Neural progenitor cell (in vitro differentiated cells): ENCODE measurements at regions not wholly inside any gene's neighbourhood (a gene's known extent, or its start where the extent isn't known, plus 50 kb on each side); places are given as distances from the start of the nearest gene placed in this dataset.

ENCODE experiments used
- DNase-seq: peaks from one replicate; pipeline ENCODE4 v3.0.0-alpha.2; 2016; ENCODE audit warnings: low spot score
- H2AFZ ChIP-seq: fragments of 200-600 bp; sonication (generic); replicated peaks from 2 replicates; pipeline ENCODE4 v1.6.1; 2016; ENCODE audit warnings: antibody characterized with exemption
- H3F3A ChIP-seq: fragments of 200-600 bp; sonication (generic); 2 replicates; pipeline ENCODE4 v1.6.1; 2016; ENCODE audit warnings: antibody characterized with exemption, low read depth
- H3K27ac ChIP-seq: fragments of 200-600 bp; sonication (generic); 2 replicates; pipeline ENCODE4 v1.5.1; 2016; ENCODE audit warnings: mild to moderate bottlenecking
- H3K27me3 ChIP-seq: fragments of 200-600 bp; sonication (generic); 2 replicates; pipeline ENCODE4 v1.6.1; 2016; ENCODE audit warnings: mild to moderate bottlenecking, moderate library complexity
- H3K36me3 ChIP-seq: fragments of 200-600 bp; sonication (generic); 2 replicates; pipeline ENCODE4 v1.5.1; 2016
- H3K4me1 ChIP-seq: fragments of 200-600 bp; sonication (generic); 2 replicates; pipeline ENCODE4 v1.6.1; 2016; ENCODE audit warnings: mixed run types
- H3K4me2 ChIP-seq: fragments of 200-600 bp; sonication (generic); 2 replicates; pipeline ENCODE4 v1.6.1; 2016
- H3K4me3 ChIP-seq: fragments of 200-600 bp; sonication (generic); 2 replicates; pipeline ENCODE4 v1.5.1; 2016
- H3K79me2 ChIP-seq: fragments of 200-600 bp; sonication (generic); 2 replicates; pipeline ENCODE4 v1.6.1; 2016; ENCODE audit warnings: low read depth
- H3K9ac ChIP-seq: fragments of 200-600 bp; sonication (generic); 2 replicates; pipeline ENCODE4 v1.6.1; 2016
- H3K9me3 ChIP-seq: fragments of 200-600 bp; sonication (generic); 2 replicates; pipeline ENCODE4 v1.5.1; 2016; ENCODE audit warnings: low read depth
- H4K20me1 ChIP-seq: fragments of 200-600 bp; sonication (generic); 2 replicates; pipeline ENCODE4 v1.6.1; 2016; ENCODE audit warnings: low read depth
- H3K27ac Mint-ChIP-seq: 3 replicates; pipeline ENCODE4 v1.8.0; 2021; ENCODE audit warnings: mixed read lengths
- H3K27me3 Mint-ChIP-seq: 2 replicates; pipeline ENCODE4 v1.8.0; 2022; ENCODE audit warnings: low read depth, mild to moderate bottlenecking, inconsistent platforms, moderate library complexity, mixed read lengths; ENCODE audit not compliant: insufficient read depth
- H3K36me3 Mint-ChIP-seq: 3 replicates; pipeline ENCODE4 v1.8.0; 2021; ENCODE audit warnings: mixed read lengths
- H3K4me1 Mint-ChIP-seq: 3 replicates; pipeline ENCODE4 v1.8.0; 2021; ENCODE audit warnings: mixed read lengths
- H3K4me3 Mint-ChIP-seq: 3 replicates; pipeline ENCODE4 v1.8.0; 2021; ENCODE audit warnings: mild to moderate bottlenecking, moderate library complexity, mixed read lengths
- H3K9me3 Mint-ChIP-seq: 3 replicates; pipeline ENCODE4 v1.8.0; 2020; ENCODE audit warnings: mixed read lengths
- CTCF ChIP-seq: fragments of 200-600 bp; sonication (generic); IDR thresholded peaks from 2 replicates; pipeline ENCODE4 v1.5.1; 2017; ENCODE audit warnings: antibody characterized with exemption, mild to moderate bottlenecking
- EZH2 ChIP-seq: fragments of 200-600 bp; sonication (generic); IDR thresholded peaks from 2 replicates; pipeline ENCODE4 v1.6.1; 2017; ENCODE audit warnings: antibody characterized with exemption, mild to moderate bottlenecking, moderate library complexity
- EZH2phosphoT487 ChIP-seq: fragments of 200-600 bp; sonication (generic); IDR thresholded peaks from 2 replicates; pipeline ENCODE4 v1.6.1; 2017; ENCODE audit warnings: antibody characterized with exemption

GRCh38 chr18:22320155-22320554, 97.6 kb downstream of the CTAGE1 start:
- H4K20me1 ChIP-seq: no peaks in the 10 kb centered on the region
- H3K9me3 Mint-ChIP-seq: no peaks in the 10 kb centered on the region
- H3K4me3 Mint-ChIP-seq: no peak overlapping the region
- no peaks in the 10 kb centered on the region for H3K9me3 ChIP-seq
- no peaks in the 10 kb centered on the region for H3K36me3 Mint-ChIP-seq
- TF ChIP-seq CTCF (no peak), EZH2phosphoT487 (peak; percentile 64)
- H3K36me3 ChIP-seq: no peaks in the 10 kb centered on the region
- H3K27me3 ChIP-seq: peaks cover 5% of the 10 kb centered on the region
- H3K27ac Mint-ChIP-seq: no peak overlapping the region
- H3K4me3 ChIP-seq: no peak overlapping the region
- H3K27me3 Mint-ChIP-seq: peaks cover 5% of the 10 kb centered on the region
- H3K27ac ChIP-seq: peak overlapping the region; percentile 38
- H3F3A ChIP-seq: peaks cover 26% of the 10 kb centered on the region
- H3K4me1 ChIP-seq: peaks cover 49% of the 10 kb centered on the region
- H3K79me2 ChIP-seq: no peaks in the 10 kb centered on the region
- H3K4me2 ChIP-seq: peak overlapping the region; percentile 63
- DNase-seq: peak; percentile 60
- H3K4me1 Mint-ChIP-seq: peaks cover 15% of the 10 kb centered on the region
- no peak overlapping the region for H2AFZ ChIP-seq
- H3K9ac ChIP-seq: no peak overlapping the region

- Mint-ChIP-seq H3K9me3 (no peaks in the 10 kb centered on the region), H3K36me3 (no peaks in the 10 kb centered on the region), H3K4me3 (no peak overlapping the region), H3K27me3 (peaks cover 5% of the 10 kb centered on the region), H3K27ac (no peak overlapping the region), H3K4me1 (peaks cover 11% of the 10 kb centered on the region)
- Histone ChIP-seq H3K4me2 (peak overlapping the region; percentile 63), H3K4me3 (no peak overlapping the region), H3K27ac (no peak overlapping the region), H3K27me3 (no peaks in the 10 kb centered on the region), H3K79me2 (no peaks in the 10 kb centered on the region), H3K4me1 (peaks cover 37% of the 10 kb centered on the region), H3K36me3 (no peaks in the 10 kb centered on the region), H3F3A (peaks cover 13% of the 10 kb centered on the region), H4K20me1 (no peaks in the 10 kb centered on the region), H3K9me3 (no peaks in the 10 kb centered on the region), H2AFZ (peak overlapping the region; percentile 5), H3K9ac (no peak overlapping the region)
- TF ChIP-seq EZH2phosphoT487 (no peak), CTCF (no peak), EZH2 (no peak)
- peak; percentile 30 for DNase-seq
These were observed 98.8 kb downstream of the CTAGE1 start for GRCh38 chr18:22318745-22319407.

- no peak for DNase-seq
- peaks cover 6% of the 10 kb centered on the region for H3K4me1 Mint-ChIP-seq
- Histone ChIP-seq H3K27me3 (peaks cover 9% of the 10 kb centered on the region), H3K9me3 (no peaks in the 10 kb centered on the region), H2AFZ (no peak overlapping the region), H3K27ac (no peak overlapping the region), H3K4me2 (no peak overlapping the region), H3K9ac (no peak overlapping the region), H3K79me2 (no peaks in the 10 kb centered on the region), H3K4me1 (peaks cover 13% of the 10 kb centered on the region), H4K20me1 (no peaks in the 10 kb centered on the region), H3K36me3 (no peaks in the 10 kb centered on the region), H3K4me3 (no peak overlapping the region), H3F3A (peaks cover 9% of the 10 kb centered on the region)
- H3K9me3 Mint-ChIP-seq: no peaks in the 10 kb centered on the region
- H3K36me3 Mint-ChIP-seq: no peaks in the 10 kb centered on the region
- no peak overlapping the region for H3K4me3 Mint-ChIP-seq
- peaks cover 5% of the 10 kb centered on the region for H3K27me3 Mint-ChIP-seq
- TF ChIP-seq EZH2 (no peak), EZH2phosphoT487 (no peak), CTCF (no peak)
- H3K27ac Mint-ChIP-seq: no peak overlapping the region
These were observed 103.3 kb downstream of the CTAGE1 start for GRCh38 chr18:22314420-22314819.
